GM21423 (cell line): ENCODE measurements at regions not wholly inside any gene's neighbourhood (a gene's known extent, or its start where the extent isn't known, plus 50 kb on each side); places are given as distances from the start of the nearest gene placed in this dataset.

Experiments
- ATAC-seq: cut with Tn5 transposase; IDR thresholded peaks from one replicate; pipeline ENCODE4 v1.9.1; 2021; ENCODE audit warnings: mild to moderate bottlenecking, moderate library complexity; ENCODE audit not compliant: unreplicated experiment

DNA sequence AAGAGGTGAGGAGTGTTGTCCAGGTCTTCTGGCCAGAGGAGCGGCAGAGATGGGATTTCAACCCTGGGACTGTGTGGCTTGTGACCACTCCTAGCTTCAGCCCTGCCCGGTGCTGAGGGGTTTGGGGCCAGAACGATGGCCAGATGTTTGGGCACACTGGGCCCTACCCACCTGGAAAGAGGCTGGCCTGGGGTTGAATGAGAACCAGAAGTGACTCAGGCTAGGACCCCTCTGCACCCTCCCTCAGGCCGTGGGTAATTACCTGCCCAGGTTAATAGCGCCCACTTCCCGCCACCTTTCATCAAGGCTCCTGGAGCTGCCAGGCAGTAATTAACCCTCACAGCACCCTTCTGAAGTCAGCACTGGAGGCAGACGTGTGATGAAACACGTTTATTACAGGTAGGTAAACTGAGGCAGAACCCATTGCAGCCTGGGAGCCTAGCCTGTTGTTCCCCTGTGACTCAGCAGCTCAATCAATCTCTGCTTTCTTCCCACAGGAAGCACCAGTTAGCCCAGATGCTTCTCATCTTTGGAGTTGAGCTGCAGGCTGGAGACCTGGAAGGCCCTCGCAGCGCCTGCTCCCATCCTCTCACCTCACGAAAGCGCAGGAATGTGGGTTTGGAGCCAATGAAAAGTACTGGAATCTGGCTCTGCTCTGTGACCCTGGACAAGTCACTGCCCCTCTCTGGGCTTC lies 120.8 kb downstream of the CEBPB start:
- ATAC-seq = no peak

DNA sequence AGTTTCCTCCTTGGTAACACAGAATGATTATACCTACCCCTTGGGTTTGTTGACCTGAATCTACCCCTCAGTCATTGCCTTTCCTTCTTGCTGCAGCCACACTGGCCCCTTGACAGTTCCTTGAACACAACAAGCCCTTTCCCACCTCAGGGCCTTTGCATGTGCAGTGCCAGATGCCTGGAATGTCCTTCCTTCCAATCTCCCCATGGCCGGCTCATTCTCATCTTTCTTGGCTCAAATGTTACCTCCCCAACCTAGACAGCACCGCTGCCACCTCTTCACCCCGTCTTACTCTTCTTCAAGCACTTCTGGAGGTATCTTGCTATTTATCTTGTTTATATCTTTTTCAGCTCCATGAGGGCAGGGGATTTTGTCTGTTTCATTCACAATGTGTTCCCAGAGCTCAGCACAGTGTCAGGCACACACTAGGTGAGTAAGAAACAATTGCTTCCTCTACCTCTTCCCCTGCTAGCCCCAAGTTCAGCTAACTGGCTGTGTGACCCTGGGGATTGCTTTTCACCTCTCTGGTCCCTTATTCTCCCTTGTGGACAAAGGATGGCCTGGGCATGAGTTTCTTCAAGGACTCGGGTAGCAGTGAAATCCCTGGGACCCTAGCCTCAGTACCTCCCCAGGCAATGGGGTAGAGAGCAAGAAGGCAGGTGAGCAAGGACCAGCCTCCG lies 121.5 kb downstream of the CEBPB start:
- ATAC-seq = no peak

DNA sequence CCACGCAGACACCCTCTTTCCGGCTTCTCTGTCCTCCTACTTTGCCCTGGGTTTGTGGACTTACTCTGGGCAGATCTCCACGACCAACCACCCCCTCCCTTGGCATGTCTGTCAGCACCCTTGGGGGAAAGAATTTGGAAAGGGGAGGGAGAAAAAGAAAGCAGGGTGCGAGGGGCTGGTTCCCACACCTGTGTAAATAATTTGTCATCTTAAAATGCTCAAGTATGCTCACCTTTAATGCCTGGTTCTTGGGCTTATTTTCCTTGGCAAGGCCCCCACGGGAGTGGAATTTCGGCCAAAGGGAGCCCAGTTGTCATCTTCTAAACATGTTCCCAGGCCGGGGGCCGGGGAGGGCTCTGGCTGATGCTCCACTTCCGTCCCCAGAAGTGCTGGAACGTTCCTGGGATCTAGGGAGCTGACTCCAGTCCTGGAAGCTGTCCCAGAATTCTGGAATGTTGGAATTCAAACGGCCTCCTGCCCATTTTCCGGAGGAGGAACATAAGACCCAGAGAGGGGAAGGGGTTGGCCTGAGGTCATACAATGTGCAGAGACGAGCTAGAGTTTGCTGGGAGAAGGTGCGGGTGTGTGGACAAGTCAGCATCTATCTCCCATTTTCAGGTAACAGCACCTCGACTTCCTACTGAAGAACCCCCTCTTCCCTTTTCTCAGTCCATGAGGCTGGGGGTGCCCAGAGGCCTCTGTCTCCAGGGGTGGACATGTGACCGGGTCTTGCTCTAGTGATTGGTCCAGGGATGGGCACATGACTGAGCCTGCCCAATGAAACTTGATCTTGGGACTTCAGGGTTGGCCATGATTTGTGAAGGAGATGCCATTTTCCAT lies 122.3 kb downstream of the CEBPB start:
- no peak for ATAC-seq

DNA sequence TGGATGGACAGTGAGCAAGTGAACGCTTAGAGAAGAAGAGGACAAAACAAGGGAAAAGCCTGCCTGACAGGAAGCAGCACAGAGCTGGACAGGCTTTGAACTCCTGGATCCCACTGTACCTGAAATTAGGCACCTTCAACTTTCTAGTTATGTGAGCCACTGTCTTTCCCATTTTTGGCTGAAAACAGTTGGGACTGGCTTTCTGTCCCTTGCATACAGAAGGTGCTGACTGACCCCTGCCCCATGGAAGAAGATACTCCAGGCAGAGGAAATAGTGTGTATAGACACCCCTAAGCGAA lies 122.8 kb downstream of the CEBPB start:
- no peak for ATAC-seq

DNA sequence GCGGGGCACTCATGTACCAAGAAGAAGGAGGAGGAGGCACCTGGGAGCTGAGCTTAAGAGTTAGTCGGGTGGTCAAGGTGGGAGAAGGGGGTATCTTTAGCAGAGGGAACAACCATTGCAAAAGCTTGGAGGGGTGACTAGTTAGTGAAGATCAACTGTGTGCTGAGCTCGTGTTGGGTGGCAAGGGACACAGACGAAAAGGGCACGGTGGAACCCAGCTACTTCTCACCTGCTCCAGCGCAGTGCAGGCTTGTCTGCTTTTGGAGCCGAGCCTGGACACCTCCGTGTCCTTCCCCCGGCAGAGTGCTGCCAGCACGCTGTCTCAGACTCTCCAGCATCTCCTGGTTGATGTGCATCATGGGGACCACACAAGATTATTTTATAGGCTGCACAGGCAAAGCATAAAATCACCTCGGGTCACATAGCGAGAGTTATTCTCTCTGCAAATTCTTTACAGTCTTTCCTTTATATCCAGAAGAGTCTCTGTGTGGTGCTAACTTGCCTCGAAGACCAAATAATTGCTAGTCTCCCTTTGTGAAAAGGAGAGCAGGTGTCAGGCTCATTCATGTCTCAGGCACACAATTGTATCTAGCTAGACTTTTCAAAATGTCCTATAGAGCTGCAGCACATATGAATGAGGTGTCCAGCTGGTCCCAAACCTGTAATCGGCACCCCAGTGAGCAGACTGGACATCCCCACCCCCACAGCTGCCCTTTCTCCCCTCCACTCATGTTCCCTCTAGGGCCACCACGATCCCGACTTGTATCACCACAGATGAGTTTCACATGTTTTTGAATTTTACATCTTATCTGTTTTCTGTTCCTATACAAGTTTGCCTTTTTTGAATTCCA lies 123.4 kb downstream of the CEBPB start:
- ATAC-seq = no peak

DNA sequence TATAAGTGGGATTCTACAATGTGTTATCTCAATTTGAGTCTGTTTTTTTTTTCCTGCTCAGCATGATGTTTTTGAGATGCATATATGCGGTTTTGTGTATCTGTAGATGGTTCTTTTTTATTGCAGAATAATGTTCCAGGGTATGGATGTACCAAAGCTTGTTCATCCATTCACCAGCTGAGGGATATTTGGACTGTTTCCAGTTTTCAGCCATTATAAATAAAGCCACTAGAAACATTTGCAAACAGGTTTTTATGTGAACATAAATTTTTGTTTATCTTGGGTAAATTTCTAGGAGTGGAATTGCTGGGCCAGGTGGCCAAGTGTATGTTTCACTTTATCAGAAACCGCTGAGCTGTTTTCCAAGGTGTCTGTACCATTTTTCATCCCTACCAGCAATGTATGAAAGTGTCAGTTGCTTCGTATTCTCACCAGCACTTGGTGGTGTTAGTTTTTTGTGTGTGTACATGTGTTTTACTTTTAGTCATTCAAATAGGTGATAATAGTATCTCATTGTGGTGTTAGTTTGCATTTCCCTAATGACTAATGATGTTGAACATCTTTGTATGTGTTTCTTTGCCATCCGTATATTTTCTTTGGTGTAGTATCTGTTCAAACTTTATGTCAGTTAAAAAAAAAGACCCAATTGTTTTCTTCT lies 124.2 kb downstream of the CEBPB start:
- no peak for ATAC-seq

DNA sequence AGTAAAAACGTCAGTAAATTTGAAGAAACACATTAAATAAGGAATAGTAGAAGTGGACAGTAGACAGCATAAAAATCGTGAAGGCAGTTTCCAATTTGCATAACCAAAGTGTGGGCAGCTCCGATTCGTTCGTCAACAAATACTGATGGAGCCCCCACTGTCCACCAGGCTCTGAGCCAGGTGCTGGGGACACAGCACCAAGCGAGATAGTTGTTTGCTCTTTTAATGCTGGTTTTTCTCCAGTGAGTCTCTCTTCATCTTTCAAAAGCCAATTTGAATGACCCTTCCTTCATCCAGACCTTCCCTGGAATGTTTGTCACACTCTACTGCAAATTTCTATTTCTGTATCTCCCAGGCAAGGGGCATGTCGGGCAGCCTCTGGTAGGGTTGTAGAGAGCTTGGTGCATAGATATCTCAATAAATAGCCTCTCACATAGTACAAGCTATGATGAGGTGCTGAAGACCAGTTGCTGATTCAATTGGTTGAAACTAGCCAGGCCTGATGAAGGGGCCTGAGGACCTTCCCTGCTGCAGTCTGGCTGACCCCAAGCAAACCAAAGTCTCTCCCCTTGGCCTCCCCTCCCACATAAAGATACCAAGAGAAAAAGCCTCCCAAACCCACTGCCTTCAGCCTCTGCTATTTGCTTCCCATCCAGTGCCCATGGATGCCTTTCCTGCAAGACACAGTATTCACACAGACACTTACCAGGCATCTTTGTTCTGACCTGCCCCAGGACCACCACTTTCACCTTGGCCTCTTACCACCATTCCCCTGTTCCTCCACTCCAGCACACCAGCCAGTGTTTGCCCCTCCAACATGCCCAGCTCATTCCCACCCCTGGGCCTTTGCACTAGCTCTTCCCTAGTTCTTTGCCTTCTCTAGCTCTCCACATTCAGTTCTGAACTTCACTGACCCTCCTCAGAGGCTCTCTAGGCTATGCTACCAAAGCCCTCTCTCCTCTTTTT lies 125.2 kb downstream of the CEBPB start:
- no peak for ATAC-seq

DNA sequence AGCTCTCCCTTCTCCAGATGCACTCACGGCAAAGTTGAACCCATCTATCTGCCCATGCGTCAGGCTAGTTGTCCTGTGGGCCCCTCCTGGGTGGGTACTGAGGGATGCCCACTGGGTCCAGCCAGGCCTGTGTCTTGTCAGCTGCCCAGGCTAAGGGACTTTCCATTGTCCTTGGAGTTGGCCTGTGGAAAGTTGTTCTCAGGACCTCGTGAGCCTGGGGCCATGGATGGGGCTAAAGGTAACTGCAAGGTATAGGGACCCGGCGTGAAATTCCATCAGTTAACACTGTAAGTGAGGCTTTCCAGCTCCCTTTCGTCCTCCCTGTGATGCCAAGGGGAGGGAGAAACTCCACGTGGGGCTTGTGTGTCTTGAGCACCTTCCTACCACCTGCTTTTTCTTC lies 126.5 kb downstream of the CEBPB start:
- no peak for ATAC-seq

DNA sequence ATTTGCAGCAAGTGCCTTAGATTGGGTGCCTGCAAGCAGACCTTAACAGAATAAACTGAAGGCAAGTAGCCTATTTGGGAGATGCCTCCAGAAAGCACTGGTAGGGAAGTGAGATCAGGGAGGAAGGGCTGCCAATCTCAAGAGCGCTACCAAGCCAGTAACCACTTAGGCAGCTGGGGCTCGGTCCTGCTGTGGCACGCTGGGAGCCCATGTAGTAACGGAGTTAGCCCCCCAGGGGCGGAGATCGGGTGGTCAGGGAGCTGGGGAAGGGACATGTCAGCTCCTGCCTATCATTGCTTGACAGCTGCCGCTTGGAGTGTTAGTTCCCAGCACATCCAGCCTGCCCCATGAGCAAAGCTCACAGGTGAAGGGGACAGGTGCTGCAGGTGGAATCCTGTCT lies 127.0 kb downstream of the CEBPB start:
- ATAC-seq = no peak

DNA sequence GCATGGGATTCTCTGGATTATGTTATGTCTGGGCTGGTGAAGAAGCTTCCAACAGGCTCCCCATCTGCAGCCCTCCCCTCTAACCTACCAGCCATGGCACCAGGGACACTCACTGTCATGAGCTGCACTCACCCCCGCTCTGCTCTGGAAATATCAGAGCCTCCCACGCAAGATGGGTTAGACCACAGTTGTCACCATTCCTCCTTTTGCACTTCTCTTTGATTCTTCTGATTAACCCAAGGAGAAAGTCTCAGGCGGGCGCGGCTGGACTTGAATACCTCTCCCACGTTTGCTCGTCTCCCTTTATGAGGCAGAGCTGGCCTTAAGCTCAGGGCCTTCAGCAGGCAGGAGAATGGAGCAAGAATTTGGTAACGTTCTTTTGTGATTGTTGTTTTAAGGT lies 128.1 kb downstream of the CEBPB start:
- no peak for ATAC-seq

DNA sequence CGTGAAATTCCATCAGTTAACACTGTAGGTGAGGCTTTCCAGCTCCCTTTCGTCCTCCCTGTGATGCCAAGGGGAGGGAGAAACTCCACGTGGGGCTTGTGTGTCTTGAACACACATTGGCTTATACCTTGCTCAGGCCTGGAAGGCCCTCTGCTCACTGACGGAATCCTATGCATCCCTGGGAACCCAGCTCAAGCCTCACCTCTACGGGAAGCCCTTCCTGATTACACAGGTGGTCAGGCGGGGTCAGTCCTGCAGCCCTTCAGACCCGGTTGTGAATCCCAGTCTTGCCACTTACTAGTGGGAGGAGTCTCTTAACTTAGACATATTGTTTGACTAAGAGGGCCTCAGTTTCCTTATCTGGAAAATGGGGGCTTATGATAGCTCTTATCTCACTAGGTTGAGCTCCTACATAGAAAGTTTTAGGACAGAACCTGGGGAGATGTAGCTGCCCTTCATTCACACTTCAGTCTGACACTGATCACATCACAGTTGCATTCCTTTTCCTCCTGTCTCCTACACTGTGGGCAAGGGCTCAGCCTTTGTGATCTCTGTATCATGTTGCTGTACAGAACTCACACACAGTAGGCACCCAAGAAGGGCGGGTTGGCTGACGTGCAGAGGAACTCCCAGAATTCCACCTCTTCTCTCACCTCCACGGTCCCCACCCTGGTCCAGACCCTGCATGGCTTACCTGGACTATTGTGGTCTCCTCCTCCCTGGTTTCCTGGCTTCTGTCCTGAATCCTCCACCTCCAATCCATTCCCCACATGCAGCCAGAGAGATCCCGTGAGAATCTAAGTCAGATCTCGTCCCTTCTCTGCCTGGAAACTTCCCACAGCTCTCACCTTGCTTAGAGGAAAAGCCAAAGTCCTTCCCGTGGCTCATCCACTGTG lies 129.6 kb downstream of the CEBPB start:
- ATAC-seq = no peak

DNA sequence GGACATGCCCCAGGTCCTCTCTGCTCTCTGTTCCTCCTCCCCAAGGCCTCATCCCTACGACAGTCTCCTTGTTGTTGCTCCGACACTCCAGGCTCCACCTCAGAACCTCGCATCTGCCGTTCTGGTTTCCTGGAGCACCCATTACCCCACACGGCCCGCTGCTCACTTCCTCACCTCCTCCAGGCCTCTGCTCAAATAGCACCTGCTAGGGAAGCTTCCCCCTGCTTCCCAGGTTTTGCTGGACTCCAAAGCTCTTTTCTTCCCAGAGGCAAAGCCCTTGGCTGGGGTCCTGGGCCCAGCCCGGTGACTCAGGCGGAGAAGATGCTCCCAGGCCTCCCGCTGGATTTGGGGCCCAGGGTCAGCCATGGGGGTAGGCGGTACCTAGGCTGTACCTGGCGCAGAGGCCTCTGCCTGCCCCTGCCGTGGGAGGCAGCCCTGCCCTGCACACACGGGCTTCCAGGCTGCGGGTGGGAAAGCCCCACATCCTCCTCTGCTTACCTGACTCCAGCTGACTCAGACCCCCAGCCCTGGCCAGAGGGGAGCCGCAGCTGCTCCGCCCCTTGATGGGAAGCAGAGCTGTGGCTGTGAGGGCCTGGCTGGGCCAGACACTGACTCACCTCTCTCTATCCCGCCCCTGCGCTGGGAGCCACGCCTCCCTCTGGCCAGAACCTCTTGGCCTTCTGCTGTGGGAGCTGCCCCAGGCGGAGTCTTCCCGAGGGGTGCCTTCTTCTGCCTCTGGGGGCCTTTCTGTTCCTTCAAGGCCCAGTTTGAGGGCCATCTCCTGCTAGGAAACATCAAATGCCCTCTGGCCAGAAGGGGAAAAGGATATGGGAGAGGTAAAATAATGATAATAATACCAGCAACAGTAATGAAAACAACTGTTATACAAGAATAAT lies 130.5 kb downstream of the CEBPB start:
- ATAC-seq = no peak

DNA sequence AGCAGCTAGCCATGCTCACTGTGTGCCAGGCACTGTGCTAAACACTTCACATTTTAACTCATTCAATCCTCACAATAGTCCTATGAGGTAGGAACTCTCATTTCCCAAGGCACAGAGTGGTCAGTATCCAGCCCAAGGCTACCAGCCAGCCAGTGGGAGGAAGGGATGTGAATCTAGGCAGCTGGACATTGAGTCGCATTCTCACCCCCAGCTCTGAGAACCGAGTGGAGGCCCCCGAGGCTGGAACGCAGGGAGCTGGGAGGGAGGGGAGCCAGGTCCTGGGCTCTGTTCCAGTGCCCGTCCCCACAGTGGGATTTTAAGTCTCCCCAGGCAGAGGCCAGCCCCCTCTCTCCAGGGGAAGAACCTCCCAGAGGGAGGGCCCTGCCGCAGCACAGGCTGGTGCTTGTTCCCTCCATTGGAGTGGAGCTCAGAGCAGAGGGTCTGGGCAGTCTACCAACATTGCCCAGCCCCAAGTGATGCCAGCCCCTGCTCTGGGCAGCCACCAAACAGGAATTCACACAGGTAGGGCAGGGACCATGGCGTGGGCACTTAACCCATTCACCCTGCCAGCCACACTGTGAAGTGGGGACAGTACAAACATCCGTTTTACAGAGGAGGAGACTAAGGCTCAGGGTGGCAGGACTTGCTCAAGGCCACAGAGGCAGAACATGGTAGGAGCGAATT lies 131.3 kb downstream of the CEBPB start:
- no peak for ATAC-seq

DNA sequence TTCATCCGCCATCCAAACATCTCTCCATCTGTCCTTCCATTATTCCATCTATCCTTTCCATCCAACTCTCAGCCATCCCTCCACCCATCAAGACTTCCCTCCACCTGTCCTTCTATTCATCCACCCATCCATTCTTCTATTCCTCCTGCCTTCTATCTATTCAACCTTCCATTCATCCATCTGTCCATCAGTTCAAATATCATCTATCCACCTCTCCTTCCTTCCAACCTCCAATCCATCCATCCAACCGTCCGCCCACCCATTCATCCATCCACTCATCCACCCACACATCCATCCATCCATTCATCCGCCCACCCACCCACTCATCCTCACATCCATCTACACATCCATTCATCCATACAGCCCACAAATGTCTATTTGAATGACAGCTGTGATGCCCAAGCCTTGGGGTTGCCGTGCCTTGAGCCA lies 132.1 kb downstream of the CEBPB start:
- no peak for ATAC-seq

DNA sequence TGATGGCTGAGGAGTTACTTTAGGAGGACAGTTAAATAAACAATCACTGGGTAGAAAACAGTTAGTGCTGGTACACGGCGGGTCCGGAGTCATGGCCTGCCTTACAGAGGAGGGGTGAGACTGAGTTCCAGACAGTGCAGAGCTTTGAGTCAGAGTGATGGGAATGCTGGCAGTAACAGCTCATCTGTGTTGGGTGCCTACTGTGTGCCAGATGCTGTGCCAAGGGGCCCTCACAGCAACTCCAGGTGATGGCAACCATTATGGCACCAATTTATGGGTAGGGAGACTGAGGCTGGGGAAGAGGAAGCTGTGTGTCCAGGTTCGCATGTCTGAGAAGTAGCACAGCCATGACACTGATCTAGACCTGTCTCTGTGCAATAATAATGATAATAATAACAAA lies 132.6 kb downstream of the CEBPB start:
- ATAC-seq = no peak

DNA sequence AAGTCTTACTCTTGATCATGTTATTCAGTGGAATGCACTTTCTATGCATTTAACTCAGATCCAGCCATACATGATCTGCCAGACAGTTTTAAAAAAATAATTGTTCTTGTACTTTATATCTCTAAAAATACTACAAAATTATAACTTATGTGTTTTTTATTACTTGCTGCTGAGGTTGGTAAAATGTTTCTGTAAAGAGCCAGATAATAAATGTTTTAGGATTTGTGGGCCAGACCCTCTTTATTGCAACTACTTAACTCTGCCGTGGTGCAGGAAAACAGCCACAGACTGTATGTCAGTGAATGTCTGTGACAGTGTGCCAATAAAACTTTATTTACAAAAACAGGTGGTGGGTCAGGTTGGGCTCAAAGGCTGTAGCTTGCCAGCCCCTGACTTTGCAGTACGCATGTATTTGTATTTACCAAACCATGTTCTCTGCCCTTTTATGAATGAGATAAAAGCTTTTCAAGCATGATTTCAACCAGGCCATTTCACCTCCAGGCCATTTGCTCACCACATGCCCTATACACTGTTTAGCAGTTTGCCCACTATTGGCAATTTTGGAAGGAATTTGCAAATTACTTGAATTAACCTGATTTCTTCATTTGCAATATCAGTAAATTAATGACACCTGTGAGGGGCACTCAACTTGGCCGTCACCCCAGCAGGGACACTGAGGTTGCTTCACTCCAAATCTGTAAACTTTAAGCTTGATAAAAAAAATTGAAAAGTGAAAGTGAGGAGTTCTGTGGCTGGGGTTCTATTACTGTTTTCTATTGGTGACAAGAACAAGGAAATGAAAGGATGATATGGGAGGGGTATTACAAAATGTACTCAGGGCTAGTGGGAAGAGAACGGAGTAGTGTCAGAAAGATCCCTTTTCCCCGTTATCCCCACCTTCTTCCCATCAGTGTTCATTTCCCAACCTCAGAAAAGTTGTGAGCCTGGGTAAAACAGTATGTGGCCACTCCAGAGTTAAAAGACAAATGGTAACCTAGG lies 133.4 kb downstream of the CEBPB start:
- ATAC-seq = no peak
